Omental fat pad (tissue), 3 donors: ENCODE measurements at regions not wholly inside any gene's neighbourhood (a gene's known extent, or its start where the extent isn't known, plus 50 kb on each side); places are given as distances from the start of the nearest gene placed in this dataset.

Experiments
- ATAC-seq: fragments of 150-250 bp; one replicate; pipeline ENCODE4 v1.9.1; 2016; ENCODE audit warnings: mild to moderate bottlenecking, moderate library complexity; ENCODE audit not compliant: low FRiP score
- DNase-seq: peaks from one replicate; pipeline ENCODE4 v3.0.0-alpha.2; 2019; ENCODE audit warnings: low spot score
- CTCF ChIP-seq, 3 donors: fragments of 450-650 bp; IDR thresholded peaks; one replicate each; pipeline ENCODE4 v1.5.1; 2016 to 2017; ENCODE audit warnings: antibody characterized with exemption in 3 of 3, mild to moderate bottlenecking in 3 of 3, moderate library complexity in 2 of 3

- TF ChIP-seq CTCF (IDR thresholded peaks at IDR 0.05), result no peak
- no peak for ATAC-seq
Measured at GRCh38 chr2:223300326-223300725, 248.3 kb downstream of the KCNE4 start.

GRCh38 chr2:223306371-223306770, 254.4 kb downstream of the KCNE4 start:
- TF ChIP-seq CTCF (IDR thresholded peaks at IDR 0.05), result no peak
- DNase-seq (no peak), ATAC-seq (no peak)

More at GRCh38 chr2:223300326-223300725, 248.3 kb downstream of the KCNE4 start:
- no peak for DNase-seq

- no peak for ATAC-seq
- TF ChIP-seq CTCF (IDR thresholded peaks at IDR 0.05), result no peak
- no peak for DNase-seq
Measured at GRCh38 chr2:223311889-223312680, 260.1 kb downstream of the KCNE4 start.

- TF ChIP-seq CTCF (IDR thresholded peaks at IDR 0.05), result no peak
- ATAC-seq (no peak), DNase-seq (no peak)
Measured at GRCh38 chr2:223313101-223313500, 261.1 kb downstream of the KCNE4 start.

GRCh38 chr2:223314811-223315210, 262.8 kb downstream of the KCNE4 start:
- ATAC-seq (no peak), DNase-seq (no peak)
- no peak for TF ChIP-seq CTCF (IDR thresholded peaks at IDR 0.05)

GRCh38 chr2:223315813-223316212, 263.8 kb downstream of the KCNE4 start:
- no peak for DNase-seq
- ATAC-seq, result no peak
- TF ChIP-seq CTCF (IDR thresholded peaks at IDR 0.05), result no peak

DNA sequence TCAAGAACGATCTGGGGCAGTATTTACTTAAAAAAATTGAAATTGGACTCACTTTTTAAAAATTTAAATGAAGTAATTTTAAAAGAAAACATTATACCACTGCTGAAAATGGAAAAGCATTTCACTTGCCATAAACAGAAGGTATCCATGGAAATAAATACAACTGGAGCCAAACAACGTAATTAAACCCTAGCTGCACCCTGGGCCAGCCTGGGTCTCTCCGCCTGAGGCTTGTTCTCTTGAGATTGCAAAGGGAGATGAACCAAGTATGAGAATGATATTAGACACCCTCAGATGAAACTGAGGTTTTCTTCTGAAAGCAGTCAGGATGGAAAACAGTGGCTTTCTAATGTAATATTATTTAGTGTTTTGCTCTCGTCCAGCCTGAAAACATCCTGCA, 264.4 kb downstream of the KCNE4 start:
- DNase-seq, result no peak
- TF ChIP-seq CTCF (IDR thresholded peaks at IDR 0.05), result no peak
- ATAC-seq, result no peak
